Liver (tissue), 8 donors: ENCODE measurements at regions not wholly inside any gene's neighbourhood (a gene's known extent, or its start where the extent isn't known, plus 50 kb on each side); places are given as distances from the start of the nearest gene placed in this dataset.

ENCODE experiments used
- DNase-seq: peaks from one replicate; pipeline ENCODE4 v3.0.0-alpha.2; 2017; ENCODE audit warnings: low spot score
- H3K27ac ChIP-seq, 2 donors: one replicate each; pipeline ENCODE4 v1.7.0; 2013; ENCODE audit warnings: inconsistent platforms in 2 of 2, low read length in 2 of 2, control low read depth in 1 of 2, low read depth in 1 of 2, mild to moderate bottlenecking in 1 of 2
- H3K27me3 ChIP-seq, 4 donors: one replicate each; pipeline versions ENCODE4 v1.6.1 to v1.7.0; 2013; ENCODE audit warnings: low read length in 3 of 4, inconsistent platforms in 1 of 4, mild to moderate bottlenecking in 1 of 4, moderate library complexity in 1 of 4; ENCODE audit not compliant: control insufficient read depth in 4 of 4, insufficient read depth in 4 of 4
- H3K36me3 ChIP-seq, 4 donors: one replicate each; pipeline versions ENCODE4 v1.6.1 to v1.7.0; 2013; ENCODE audit warnings: low read length in 3 of 4, mild to moderate bottlenecking in 3 of 4, low read depth in 1 of 4, moderate library complexity in 1 of 4; ENCODE audit not compliant: control insufficient read depth in 4 of 4, insufficient read depth in 3 of 4
- H3K4me1 ChIP-seq, 4 donors: one replicate each; pipeline versions ENCODE4 v1.6.1 to v1.7.0; 2013; ENCODE audit warnings: low read length in 3 of 4, mild to moderate bottlenecking in 3 of 4, moderate library complexity in 1 of 4; ENCODE audit not compliant: control insufficient read depth in 4 of 4, insufficient read depth in 4 of 4
- H3K4me3 ChIP-seq, 3 donors: one replicate each; pipeline versions ENCODE4 v1.6.1 to v1.7.0; 2013; ENCODE audit warnings: low read length in 3 of 3, control low read depth in 1 of 3, low read depth in 1 of 3, mild to moderate bottlenecking in 1 of 3
- H3K9ac ChIP-seq, 2 donors: one replicate each; pipeline ENCODE4 v1.7.0; 2013; ENCODE audit warnings: low read length in 2 of 2, mild to moderate bottlenecking in 2 of 2, moderate library complexity in 2 of 2, control low read depth in 1 of 2, low read depth in 1 of 2
- H3K9me3 ChIP-seq, 4 donors: one replicate each; pipeline versions ENCODE4 v1.6.1 to v1.7.0; 2013; ENCODE audit warnings: low read length in 3 of 4; ENCODE audit not compliant: control insufficient read depth in 4 of 4
- ATF3 ChIP-seq: IDR thresholded peaks from 2 replicates; pipeline ENCODE4 v1.6.1; 2016; ENCODE audit warnings: antibody characterized with exemption
- CTCF ChIP-seq: fragments of 150-350 bp; IDR thresholded peaks from 2 replicates; pipeline ENCODE4 v1.5.1; 2017; ENCODE audit warnings: improper control_type of control experiment, low read depth, low read length; ENCODE audit not compliant: missing input control
- EGR1 ChIP-seq, 2 donors: IDR thresholded peaks; 2 replicates each; pipeline ENCODE4 v1.6.1; 2016 to 2018; ENCODE audit warnings: antibody characterized with exemption in 2 of 2, low read depth in 2 of 2
- FOXA1 ChIP-seq: IDR thresholded peaks from 2 replicates; pipeline ENCODE4 v1.6.1; 2016; ENCODE audit warnings: antibody characterized with exemption
- FOXA2 ChIP-seq: IDR thresholded peaks from 2 replicates; pipeline ENCODE4 v1.6.1; 2016; ENCODE audit warnings: antibody characterized with exemption
- GABPA ChIP-seq, 2 donors: IDR thresholded peaks in 1 of 2; conservative IDR thresholded peaks in 1 of 2; 2 replicates each; pipeline ENCODE4 v1.6.1; 2016; ENCODE audit warnings: antibody characterized with exemption in 2 of 2, mild to moderate bottlenecking in 1 of 2, moderate library complexity in 1 of 2
- HNF4A ChIP-seq, 2 donors: conservative IDR thresholded peaks; 2 replicates each; pipeline ENCODE4 v1.6.1; 2016; ENCODE audit warnings: antibody characterized with exemption in 2 of 2, mild to moderate bottlenecking in 2 of 2
- HNF4G ChIP-seq: IDR thresholded peaks from 2 replicates; pipeline ENCODE4 v1.6.1; 2016; ENCODE audit warnings: antibody characterized with exemption
- JUND ChIP-seq, 2 donors: IDR thresholded peaks; 2 replicates each; pipeline ENCODE4 v1.6.1; 2016; ENCODE audit warnings: antibody characterized with exemption in 2 of 2
- MAX ChIP-seq: IDR thresholded peaks from 2 replicates; pipeline ENCODE4 v1.6.1; 2016; ENCODE audit warnings: antibody characterized with exemption
- NR2F2 ChIP-seq: IDR thresholded peaks from 2 replicates; pipeline ENCODE4 v1.6.1; 2016; ENCODE audit warnings: antibody characterized with exemption
- RAD21 ChIP-seq, 2 donors: IDR thresholded peaks; 2 replicates each; pipeline ENCODE4 v1.6.1; 2016; ENCODE audit warnings: antibody characterized with exemption in 2 of 2, mild to moderate bottlenecking in 2 of 2
- REST ChIP-seq: IDR thresholded peaks from 2 replicates; pipeline ENCODE4 v1.6.1; 2016; ENCODE audit warnings: antibody characterized with exemption, mild to moderate bottlenecking
- RXRA ChIP-seq, 2 donors: IDR thresholded peaks; 2 replicates each; pipeline ENCODE4 v1.6.1; 2017 to 2018; ENCODE audit warnings: antibody characterized with exemption in 2 of 2, mild to moderate bottlenecking in 1 of 2
- SP1 ChIP-seq: IDR thresholded peaks from 2 replicates; pipeline ENCODE4 v1.6.1; 2018; ENCODE audit warnings: antibody characterized with exemption, mild to moderate bottlenecking
- TAF1 ChIP-seq: conservative IDR thresholded peaks from 2 replicates; pipeline ENCODE4 v1.6.1; 2016; ENCODE audit warnings: antibody characterized with exemption, mild to moderate bottlenecking
- YY1 ChIP-seq: IDR thresholded peaks from 2 replicates; pipeline ENCODE4 v1.6.1; 2016; ENCODE audit warnings: antibody characterized with exemption, mild to moderate bottlenecking
- ZBTB33 ChIP-seq: IDR thresholded peaks from 2 replicates; pipeline ENCODE4 v1.6.1; 2016; ENCODE audit warnings: antibody characterized with exemption
- WGBS: extraction: QIAGEN DNeasy Blood & Tissue Kit; methylation state at CpG from one replicate; pipeline ENCODE4 v1.1.7; 2013; 5-methylcytosine and 5-hydroxymethylcytosine counted together
- donor health status: healthy.
- donor health status: healthy.
- donor health status: healthy.
- donor health status: healthy.
- donor health status: healthy.

GRCh38 chr9:14389657-14390056 lies 75.7 kb upstream of the NFIB start (continued):
- TF ChIP-seq RXRA (IDR thresholded peaks at IDR 0.05) (no peak), CTCF (no peak), NR2F2 (no peak)

- Histone ChIP-seq H3K27me3 (no peaks in the 10 kb centered on the region), H3K9me3 (no peaks in the 10 kb centered on the region), H3K9ac (no peak overlapping the region), H3K36me3 (no peaks in the 10 kb centered on the region), H3K4me3 (no peak overlapping the region), H3K27ac (no peak overlapping the region), H3K4me1 (no peaks in the 10 kb centered on the region)
- DNase-seq: no peak
- TF ChIP-seq FOXA2: no peak
- TF ChIP-seq HNF4A (conservative IDR thresholded peaks at IDR 0.05): no peak
- no peak for TF ChIP-seq NR2F2
- TF ChIP-seq MAX: no peak
- no peak for TF ChIP-seq FOXA1
- no peak for TF ChIP-seq JUND (IDR thresholded peaks at IDR 0.05)
- no peak for TF ChIP-seq GABPA (IDR thresholded peaks at IDR 0.05 in 1 of 2, conservative IDR thresholded peaks at IDR 0.05 in 1 of 2)
- TF ChIP-seq TAF1: no peak
- no peak for TF ChIP-seq ZBTB33
- TF ChIP-seq HNF4G: no peak
- no peak for TF ChIP-seq YY1
- no peak for TF ChIP-seq ATF3
- no peak for TF ChIP-seq SP1
- no peak for TF ChIP-seq REST
- no peak for TF ChIP-seq CTCF
- no peak for TF ChIP-seq EGR1 (IDR thresholded peaks at IDR 0.05; ENCODE audit: low read depth in 2 of 2)
- TF ChIP-seq RXRA (IDR thresholded peaks at IDR 0.05): no peak
- TF ChIP-seq RAD21 (IDR thresholded peaks at IDR 0.05): no peak
- 56% methylated on average over 1 of the region's 1 CpG for WGBS
Observed at GRCh38 chr9:14389146-14389545, 75.2 kb upstream of the NFIB start.
